GM12873 (cell line): ENCODE measurements at regions not wholly inside any gene's neighbourhood (a gene's known extent, or its start where the extent isn't known, plus 50 kb on each side); places are given as distances from the start of the nearest gene placed in this dataset.

Source experiments
- TF ChIP-seq, protein P1 (sequence below): IDR thresholded peaks from 2 replicates; pipeline ENCODE4 v1.5.1; 2012; ENCODE audit warnings: low read depth, mild to moderate bottlenecking, moderate library complexity, low read length, control low read depth; ENCODE audit not compliant: insufficient read depth; ENCODE audit errors: missing control alignments

DNA sequence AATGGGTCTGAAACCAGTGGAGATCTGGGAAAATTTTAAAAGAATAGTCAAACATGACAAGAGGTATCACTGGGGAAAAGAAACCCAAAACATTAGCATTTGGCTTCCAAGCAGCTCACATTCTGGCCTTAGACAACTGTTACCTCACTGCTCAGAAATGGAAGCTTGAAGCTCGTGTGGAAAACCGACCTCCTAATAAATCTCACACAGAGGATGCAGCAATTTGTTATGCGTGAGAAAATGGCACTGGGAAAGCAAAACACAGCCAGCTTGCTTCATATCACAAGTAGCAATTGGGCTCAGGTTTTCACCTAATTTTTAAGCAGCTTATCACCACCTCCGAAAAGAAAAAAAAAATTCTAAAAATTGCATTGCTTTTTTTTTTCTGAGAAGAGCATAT lies 103.3 kb upstream of the TAS2R1 start:
- TF ChIP-seq, protein P1, sequence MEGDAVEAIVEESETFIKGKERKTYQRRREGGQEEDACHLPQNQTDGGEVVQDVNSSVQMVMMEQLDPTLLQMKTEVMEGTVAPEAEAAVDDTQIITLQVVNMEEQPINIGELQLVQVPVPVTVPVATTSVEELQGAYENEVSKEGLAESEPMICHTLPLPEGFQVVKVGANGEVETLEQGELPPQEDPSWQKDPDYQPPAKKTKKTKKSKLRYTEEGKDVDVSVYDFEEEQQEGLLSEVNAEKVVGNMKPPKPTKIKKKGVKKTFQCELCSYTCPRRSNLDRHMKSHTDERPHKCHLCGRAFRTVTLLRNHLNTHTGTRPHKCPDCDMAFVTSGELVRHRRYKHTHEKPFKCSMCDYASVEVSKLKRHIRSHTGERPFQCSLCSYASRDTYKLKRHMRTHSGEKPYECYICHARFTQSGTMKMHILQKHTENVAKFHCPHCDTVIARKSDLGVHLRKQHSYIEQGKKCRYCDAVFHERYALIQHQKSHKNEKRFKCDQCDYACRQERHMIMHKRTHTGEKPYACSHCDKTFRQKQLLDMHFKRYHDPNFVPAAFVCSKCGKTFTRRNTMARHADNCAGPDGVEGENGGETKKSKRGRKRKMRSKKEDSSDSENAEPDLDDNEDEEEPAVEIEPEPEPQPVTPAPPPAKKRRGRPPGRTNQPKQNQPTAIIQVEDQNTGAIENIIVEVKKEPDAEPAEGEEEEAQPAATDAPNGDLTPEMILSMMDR: no peak

DNA sequence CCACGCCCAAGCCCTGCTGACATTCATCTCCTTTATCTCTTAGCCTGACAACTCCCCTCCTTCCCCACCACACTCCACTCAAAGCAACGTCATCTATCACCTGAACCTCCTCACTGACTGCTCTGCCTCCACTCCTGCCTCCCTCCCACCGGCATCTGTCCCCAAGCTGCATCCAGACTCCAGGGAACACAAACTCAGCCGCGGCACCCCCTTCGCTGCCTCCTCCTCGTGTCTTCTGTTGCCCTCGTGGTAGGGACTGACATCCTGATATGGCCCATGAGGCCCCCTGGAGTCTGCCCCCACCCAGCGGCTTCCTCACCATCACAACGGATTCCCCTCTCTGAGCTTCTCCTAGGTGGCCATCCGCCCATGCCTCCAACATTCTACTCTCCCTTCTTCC lies 101.0 kb upstream of the TAS2R1 start:
- TF ChIP-seq, protein P1: no peak

DNA sequence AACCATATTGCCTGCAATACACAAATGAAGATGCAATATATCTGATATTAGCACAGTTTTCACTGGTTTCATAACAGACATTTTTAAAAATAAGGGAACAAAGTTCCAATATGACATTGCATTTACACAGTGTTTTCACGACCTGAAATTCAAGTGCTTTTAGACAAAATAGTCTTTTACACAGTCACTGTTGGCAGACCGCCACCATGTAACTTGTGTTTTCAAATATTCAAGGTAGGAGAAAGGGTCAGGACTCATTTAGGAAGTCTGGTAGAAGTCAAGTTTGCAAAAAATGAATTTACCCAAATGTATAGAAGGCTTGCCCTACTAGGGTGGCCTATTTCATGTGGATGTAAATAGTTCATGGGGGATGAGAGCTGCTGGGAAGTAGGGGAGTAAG lies 98.1 kb upstream of the TAS2R1 start:
- TF ChIP-seq, protein P1: no peak

DNA sequence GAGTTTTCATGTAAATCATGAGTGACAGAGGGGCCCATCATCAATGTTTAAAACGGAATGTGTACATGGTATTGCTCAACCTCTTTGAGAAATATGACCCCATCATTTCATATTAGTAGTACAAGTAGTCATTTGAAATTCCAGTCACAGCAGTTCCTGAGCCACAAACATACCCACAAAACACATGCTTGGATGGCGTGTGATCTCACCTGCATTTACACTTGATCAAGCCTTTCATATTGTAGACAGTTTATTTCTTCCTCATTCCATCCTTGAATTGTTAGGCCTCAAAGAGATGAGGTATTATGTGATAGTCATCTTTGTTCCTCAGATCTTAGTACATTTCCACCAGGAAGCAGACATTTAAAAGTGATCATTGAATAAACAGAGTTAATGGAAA lies 96.8 kb upstream of the TAS2R1 start:
- TF ChIP-seq, protein P1: no peak

DNA sequence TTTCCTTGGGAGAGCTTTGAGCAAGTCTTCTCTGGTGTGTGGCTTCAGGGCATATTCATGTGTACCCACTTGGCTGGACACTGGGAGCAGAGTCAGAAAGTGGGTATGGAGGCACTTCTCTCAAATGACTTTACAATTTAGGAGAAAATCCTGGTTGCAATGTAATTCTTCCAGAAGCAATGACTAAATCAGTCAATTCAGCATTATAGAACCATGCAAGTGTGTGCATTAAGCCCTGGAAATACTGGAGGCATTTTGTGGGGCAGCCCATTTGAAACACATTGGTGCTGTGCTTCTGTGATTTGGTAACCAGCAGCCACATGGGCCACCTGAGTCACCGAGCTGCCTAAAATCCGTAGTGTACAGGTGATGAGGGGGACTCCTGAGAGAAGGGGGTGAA lies 94.6 kb upstream of the TAS2R1 start:
- TF ChIP-seq, protein P1: no peak

DNA sequence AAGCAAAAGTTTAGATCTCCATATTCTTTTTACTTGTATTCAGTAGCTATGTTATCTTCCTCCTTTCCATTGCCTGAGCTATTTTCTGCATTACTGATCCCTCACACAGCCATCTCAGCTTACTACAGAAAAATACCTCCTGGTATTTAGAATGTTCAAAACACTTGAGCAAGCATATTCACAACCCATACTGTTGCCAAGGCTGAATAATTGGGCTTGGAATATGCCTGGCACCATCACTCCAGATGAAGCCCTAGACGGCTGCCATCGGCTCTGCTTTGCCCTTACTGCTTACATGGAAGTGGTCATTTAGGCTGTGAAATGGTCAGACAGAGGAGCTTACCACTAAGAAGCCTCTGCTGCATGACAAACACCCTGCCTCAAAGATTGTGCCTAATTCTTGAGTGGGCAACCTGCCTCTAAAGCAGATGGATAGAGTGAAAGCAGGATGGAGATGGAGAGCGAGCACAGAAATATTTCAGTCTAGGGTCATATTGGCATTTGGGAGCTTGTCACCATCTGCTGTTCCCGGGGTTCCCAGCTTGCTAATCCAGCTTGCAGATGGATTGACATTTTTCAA lies 92.5 kb upstream of the TAS2R1 start:
- TF ChIP-seq, protein P1: no peak

DNA sequence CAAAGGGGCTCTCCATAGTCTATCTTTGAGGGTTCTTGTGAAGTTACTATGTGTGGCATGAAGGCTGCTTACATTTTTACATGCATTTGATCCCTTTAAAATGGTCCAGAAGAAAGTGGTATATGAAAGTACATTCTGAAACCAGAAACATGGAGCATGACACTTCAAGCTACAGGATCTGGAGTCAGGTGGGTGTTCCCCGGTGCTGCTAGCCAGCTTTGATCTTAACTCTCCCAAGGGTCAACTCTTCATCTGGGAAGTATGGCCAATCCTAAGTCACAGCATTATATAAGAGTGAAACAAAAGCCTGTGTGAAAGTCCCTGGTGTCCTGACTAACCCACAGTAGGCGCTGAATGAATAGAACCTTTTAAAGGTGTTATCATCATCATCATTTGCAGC lies 91.0 kb upstream of the TAS2R1 start:
- TF ChIP-seq, protein P1: no peak
